CD1c-positive myeloid dendritic cell (primary cell): ENCODE measurements at regions not wholly inside any gene's neighbourhood (a gene's known extent, or its start where the extent isn't known, plus 50 kb on each side); places are given as distances from the start of the nearest gene placed in this dataset.

Experiments used
- DNase-seq: peaks from one replicate; pipeline ENCODE4 v3.0.0-alpha.2; 2016; ENCODE audit errors: extremely low spot score

DNA sequence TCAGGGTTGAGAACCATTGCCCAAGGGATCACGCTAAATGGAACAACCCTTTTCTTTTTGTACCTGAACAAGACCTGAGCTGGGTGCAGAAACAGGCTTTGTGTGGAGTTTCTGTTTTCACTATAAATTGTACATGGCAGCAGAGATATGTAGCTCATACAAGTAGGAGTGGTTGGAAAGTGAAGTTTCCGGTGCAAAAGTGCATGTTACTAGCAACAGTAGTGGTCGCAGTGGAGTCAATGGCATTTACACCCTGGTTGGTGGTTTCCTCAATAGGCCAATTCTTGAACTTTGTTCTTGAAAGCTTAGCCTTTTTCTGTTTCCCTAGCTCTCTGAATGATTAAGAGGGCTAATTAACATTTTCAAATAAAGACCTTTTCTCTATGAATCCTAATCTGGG lies 170.7 kb downstream of the NEBL start:
- no peak for DNase-seq

- no peak for DNase-seq
These were observed 182.1 kb downstream of the NEBL start for GRCh38 chr10:20714979-20715378.

DNA sequence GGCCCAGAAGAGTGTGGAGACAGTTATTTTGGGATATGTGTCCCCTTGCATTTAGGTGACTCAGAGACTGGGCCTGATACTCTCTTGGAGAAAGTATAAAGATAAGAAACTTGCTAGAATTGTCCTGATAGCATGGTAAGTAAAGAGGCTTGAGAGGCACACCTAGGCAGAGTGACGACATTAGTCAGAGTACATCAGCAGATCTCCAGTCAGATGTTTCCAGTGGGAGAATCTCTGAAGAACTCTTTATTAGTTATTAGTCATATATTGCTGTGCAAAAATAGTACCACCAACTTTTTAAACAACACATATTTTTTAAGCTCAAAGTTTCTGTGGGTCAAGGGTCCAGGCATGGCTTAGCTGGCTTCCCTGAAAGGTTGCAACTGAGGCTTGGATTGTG lies 182.6 kb downstream of the NEBL start:
- DNase-seq = no peak

GRCh38 chr10:20713420-20713819 lies 183.7 kb downstream of the NEBL start:
- no peak for DNase-seq

DNA sequence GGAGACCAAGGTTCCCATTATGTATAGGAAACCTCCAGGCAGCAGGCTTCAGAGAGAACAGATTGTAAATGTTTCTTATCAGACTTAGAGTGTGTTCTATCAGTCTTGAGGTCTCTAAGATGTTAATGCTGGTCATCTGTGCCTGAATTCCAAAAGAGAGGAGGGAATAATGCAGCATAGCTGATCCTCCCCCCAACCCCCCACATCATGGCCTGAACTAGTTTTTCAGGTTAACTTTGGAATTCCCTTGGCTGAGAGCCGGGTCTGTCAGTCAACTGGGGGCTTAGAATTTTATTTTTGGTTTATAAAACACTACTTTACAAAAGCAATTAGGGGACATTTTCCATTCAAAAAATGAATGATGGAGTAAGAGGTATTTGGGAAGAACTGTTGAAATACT lies 184.3 kb downstream of the NEBL start:
- no peak for DNase-seq

GRCh38 chr10:20709708-20710107 lies 187.4 kb downstream of the NEBL start:
- DNase-seq = no peak

DNA sequence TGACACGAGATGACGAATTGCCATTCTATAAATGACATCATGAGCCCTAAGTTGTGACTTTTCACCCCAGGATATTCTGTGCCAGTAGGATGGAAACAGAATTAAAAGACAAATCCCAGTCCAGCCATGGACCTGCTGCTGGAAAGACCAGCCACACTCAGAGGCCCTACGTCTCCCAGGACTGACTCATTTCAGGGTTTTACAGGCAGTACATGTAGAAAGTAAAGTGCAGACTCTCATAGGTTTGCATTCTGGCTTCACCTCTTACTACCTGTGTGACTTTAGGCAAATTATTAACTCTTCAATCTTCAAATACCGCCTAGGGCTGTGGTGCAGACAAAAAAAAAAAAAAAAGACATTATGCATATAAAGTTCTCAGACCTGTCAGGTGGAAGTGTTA lies 188.8 kb downstream of the NEBL start:
- no peak for DNase-seq

- DNase-seq = no peak
These were observed 189.9 kb downstream of the NEBL start for GRCh38 chr10:20707251-20707650.

DNA sequence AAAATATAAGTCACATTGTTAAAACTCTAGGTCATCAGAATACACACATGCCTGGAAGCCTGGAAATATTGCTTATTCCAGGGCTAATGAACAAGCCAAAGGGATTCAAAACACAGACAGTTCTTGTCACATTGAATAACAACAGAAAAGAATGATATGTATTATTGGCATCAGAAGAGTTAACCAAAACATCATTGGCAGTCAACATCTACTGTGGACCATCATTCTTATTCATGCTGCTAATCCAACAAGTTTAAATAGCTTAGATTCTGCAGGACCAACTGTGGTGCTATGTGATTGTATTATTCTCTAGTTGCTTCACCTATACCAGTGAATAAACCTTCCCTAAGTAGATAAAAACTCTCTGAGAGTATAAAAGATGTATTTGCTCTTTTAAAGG lies 198.3 kb downstream of the NEBL start:
- no peak for DNase-seq

GRCh38 chr10:20694296-20694695 lies 202.8 kb downstream of the NEBL start:
- DNase-seq = no peak

GRCh38 chr10:20688797-20689544 lies 208.1 kb downstream of the NEBL start:
- DNase-seq = no peak

- no peak for DNase-seq
These were observed 211.0 kb downstream of the NEBL start for GRCh38 chr10:20686015-20686635.

GRCh38 chr10:20685462-20685861 lies 211.6 kb downstream of the NEBL start:
- DNase-seq = no peak

GRCh38 chr10:20683345-20683744 lies 213.8 kb downstream of the NEBL start:
- DNase-seq = no peak

- DNase-seq = no peak
These were observed 214.3 kb downstream of the NEBL start for GRCh38 chr10:20682782-20683181.

DNA sequence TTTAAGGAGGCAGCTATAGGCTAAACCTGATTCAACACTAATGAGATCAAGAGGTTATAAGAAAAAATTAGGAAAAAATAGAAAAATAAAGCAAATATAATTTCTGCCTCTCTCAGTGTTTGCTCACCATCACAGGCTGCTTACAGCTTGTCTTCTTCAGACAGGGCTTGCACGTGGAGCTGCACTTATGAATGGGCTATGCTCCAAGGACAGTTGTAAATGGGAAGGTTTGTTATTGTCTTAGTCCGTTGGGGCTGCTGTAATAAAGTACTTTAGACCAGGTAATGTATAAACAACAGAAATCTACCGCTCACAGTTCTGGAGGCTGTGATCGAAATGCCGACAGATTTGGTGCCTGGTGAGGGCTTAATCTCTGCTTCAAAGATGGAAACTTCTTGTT lies 219.8 kb downstream of the NEBL start:
- no peak for DNase-seq

- DNase-seq = no peak
These were observed 222.2 kb downstream of the NEBL start for GRCh38 chr10:20674926-20675325.

DNA sequence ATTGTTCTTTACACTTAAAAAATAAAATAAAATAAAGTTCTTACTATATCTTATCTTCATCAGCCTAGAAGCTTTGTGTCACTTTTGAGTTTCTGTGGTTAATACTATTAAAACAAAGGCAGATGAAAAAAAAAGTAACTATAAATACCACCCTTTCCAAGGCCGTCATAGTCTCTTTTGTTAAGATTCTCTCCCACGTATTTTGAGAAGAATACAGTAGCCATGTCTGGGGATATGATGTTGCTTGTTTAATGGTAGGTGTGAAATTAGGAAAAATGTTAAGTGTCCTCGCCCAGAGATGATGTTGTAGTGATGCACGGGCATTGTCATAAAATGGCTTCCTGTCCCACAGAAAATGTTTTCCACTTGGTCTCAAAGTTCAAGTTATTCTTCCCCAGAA lies 223.9 kb downstream of the NEBL start:
- DNase-seq = no peak

GRCh38 chr10:20672741-20673140 lies 224.4 kb downstream of the NEBL start:
- DNase-seq = no peak

DNA sequence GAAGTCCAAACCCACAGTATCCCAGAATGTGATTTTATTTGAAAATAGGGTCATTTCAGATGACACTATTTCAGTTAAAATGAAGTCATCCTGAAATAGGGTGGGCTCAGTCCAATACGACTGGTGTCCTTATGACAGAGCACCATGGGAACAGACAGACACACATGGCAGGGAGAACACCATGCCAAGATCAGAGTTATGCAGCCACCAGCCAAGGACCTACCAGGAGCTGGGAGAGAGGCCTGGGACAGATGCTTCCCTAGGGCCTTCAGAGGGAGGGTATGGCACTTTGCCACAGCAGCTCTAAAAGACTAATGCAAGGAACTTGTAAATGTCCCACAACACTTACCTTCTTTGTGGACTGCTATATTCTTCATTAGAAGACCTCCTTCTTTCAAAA lies 226.5 kb downstream of the NEBL start:
- no peak for DNase-seq

DNA sequence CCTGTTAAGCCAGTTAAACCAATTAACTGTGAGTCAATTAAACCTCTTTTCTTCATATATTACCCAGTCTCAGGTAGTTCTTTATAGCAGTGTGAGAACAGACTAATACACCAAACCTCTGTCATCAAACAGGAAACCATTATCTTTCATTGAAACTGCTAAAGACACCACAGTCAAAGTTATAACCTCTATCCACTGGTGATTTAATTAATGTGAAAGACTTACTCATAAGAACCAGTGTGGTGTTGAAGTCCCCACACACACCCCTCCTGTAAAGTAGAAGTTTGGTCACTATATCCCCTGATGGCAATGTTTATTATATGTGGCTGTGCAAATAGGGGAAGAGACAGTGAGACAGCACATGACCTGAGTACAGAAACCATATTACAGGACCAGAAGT lies 228.1 kb downstream of the NEBL start:
- no peak for DNase-seq

- DNase-seq = no peak
These were observed 234.4 kb downstream of the NEBL start for GRCh38 chr10:20662742-20663141.

DNA sequence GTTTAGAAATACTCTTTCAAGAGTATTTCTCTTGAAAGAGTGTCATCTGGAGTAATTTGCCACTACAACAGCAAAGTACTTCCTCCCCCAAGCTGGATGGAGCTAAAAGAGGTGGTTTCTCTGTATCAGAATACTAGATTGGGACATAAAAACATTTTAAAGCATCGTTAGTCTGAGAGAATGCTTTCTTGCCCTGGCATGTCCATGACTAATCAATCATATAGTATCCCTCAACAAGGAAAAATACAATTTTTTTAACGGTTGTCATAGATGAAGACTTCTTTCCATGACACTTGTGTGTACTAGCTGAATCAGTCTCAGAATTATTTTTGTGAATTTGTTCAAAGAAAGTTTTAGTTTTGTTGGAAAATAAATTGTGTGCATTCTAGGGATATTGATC lies 237.9 kb downstream of the NEBL start:
- DNase-seq = no peak

DNA sequence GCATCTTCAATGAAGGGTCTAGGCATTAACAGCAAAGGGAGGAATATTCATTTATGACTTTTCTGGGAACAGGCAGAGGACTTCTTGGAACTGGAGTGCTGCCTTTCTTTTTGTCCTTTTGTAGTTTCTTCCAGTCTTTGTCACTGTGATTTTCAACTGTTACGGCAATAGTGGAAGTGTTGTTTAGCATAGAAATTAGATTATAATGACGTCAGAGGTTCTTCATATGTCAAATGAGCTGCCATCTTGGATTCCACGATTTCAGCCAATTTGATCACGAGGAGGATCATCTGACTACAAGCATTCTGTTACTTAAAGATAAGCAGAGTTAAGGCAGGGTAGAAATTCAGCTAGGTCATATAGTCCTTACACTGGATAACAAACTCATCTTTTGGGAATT lies 239.0 kb downstream of the NEBL start:
- DNase-seq = no peak
